GM12878 (cell line): ENCODE measurements at regions not wholly inside any gene's neighbourhood (a gene's known extent, or its start where the extent isn't known, plus 50 kb on each side); places are given as distances from the start of the nearest gene placed in this dataset.

Experiments used
- ATAC-seq: fragments of 200-7000 bp; cut with Tn5 transposase; 3 replicates; pipeline ENCODE4 v1.9.1; 2020; ENCODE audit warnings: mild to moderate bottlenecking, moderate library complexity
- BruUV-seq: library from RNA; stranded (reverse); fragments of 400-500 nt; replicated peaks from 2 replicates; lab custom pipeline; 2021; lab: Mats Ljungman, UMichigan
- CTCF ChIA-PET: fragments of 300-600 bp; sonication (Branson Sonifier 250); formaldehyde crosslinking; extraction: SDS; loops from one replicate; lab custom pipeline; 2021; ENCODE audit warnings: inconsistent platforms; lab: Yijun Ruan, JAX
- POLR2A ChIA-PET: fragments of 350-600 bp; formaldehyde crosslinking; extraction: SDS; loops from one replicate; lab custom pipeline; 2021; ENCODE audit warnings: inconsistent platforms; lab: Charles Lee
- RAD21 ChIA-PET: fragments of 300-600 bp; sonication (Branson Sonifier 250); formaldehyde crosslinking; loops from one replicate; lab custom pipeline; 2023; ENCODE audit warnings: antibody characterized with exemption; ENCODE audit not compliant: unreplicated experiment; lab: Charles Lee
- SMC1A ChIA-PET: fragments of 300-600 bp; sonication (Branson Sonifier 250); formaldehyde crosslinking; loops from one replicate; lab custom pipeline; 2023; ENCODE audit not compliant: unreplicated experiment, uncharacterized antibody; lab: Charles Lee
- DNase-seq: peaks from one replicate; pipeline ENCODE4 v3.0.0-alpha.2; 2011; ENCODE audit warnings: low read depth, low spot score
- FAIRE-seq: peaks from 3 replicates; lab custom pipeline; 2011; peaks lifted over from hg19 to GRCh38; lab: Jason Lieb, UNC
- H2AFZ ChIP-seq: 2 replicates; pipeline ENCODE4 v1.6.0; 2011; ENCODE audit warnings: low read depth, low read length, control low read depth; ENCODE audit not compliant: control insufficient read depth
- H3K27ac ChIP-seq: 2 replicates; pipeline ENCODE4 v1.5.1; 2011; ENCODE audit warnings: control low read depth; ENCODE audit not compliant: control insufficient read depth, insufficient read depth
- H3K27me3 ChIP-seq, 2 experiments: replicated peaks in 1 of 2; 2 replicates each; pipeline versions ENCODE4 v1.6.0 to v1.6.1; 2011; ENCODE audit warnings: low read length in 1 of 2; ENCODE audit not compliant: control insufficient read depth in 2 of 2, insufficient read depth in 2 of 2
- H3K36me3 ChIP-seq, 2 experiments: 2 replicates each; pipeline ENCODE4 v1.5.1; 2011; ENCODE audit warnings: low read length in 1 of 2; ENCODE audit not compliant: control insufficient read depth in 2 of 2, insufficient read depth in 2 of 2
- H3K4me1 ChIP-seq: 2 replicates; pipeline ENCODE4 v1.6.1; 2011; ENCODE audit warnings: mild to moderate bottlenecking, low read length, moderate library complexity, mixed read lengths; ENCODE audit not compliant: control insufficient read depth, insufficient read depth
- H3K4me2 ChIP-seq: 2 replicates; pipeline ENCODE4 v1.6.0; 2011; ENCODE audit warnings: control low read depth; ENCODE audit not compliant: control insufficient read depth, insufficient read depth
- H3K4me3 ChIP-seq: fragments of 200-600 bp; sonication (generic); 2 replicates; pipeline ENCODE4 v1.5.1; 2016
- H3K79me2 ChIP-seq: 2 replicates; pipeline ENCODE4 v1.6.0; 2011; ENCODE audit warnings: low read length; ENCODE audit not compliant: control insufficient read depth, insufficient read depth
- H3K9ac ChIP-seq: 2 replicates; pipeline ENCODE4 v1.8.0; 2011; ENCODE audit warnings: low read length, control low read depth, mixed read lengths; ENCODE audit not compliant: control insufficient read depth, insufficient read depth
- H3K9me3 ChIP-seq: replicated peaks from 3 replicates; pipeline ENCODE4 v1.5.1; 2011; ENCODE audit warnings: mild to moderate bottlenecking, low read length; ENCODE audit not compliant: control insufficient read depth, insufficient read depth
- H4K20me1 ChIP-seq: 2 replicates; pipeline ENCODE4 v1.6.0; 2011; ENCODE audit not compliant: control insufficient read depth, insufficient read depth
- BMI1 ChIP-seq: fragments of 450-650 bp; IDR thresholded peaks from 2 replicates; pipeline ENCODE4 v1.6.1; 2016; ENCODE audit warnings: mild to moderate bottlenecking, moderate library complexity, borderline replicate concordance
- KLF5 ChIP-seq: fragments of 450-650 bp; IDR thresholded peaks from 2 replicates; pipeline ENCODE4 v1.6.1; 2014; ENCODE audit warnings: mild to moderate bottlenecking; ENCODE audit not compliant: partially characterized antibody
- MYB ChIP-seq: fragments of 150-350 bp; IDR thresholded peaks from 2 replicates; pipeline ENCODE4 v1.6.1; 2014; ENCODE audit warnings: mild to moderate bottlenecking, low read depth, low read length, borderline replicate concordance
- POLR2AphosphoS5 ChIP-seq: IDR thresholded peaks from 2 replicates; pipeline ENCODE4 v1.6.1; 2011; ENCODE audit warnings: mild to moderate bottlenecking, low read length, inconsistent platforms
- RBBP5 ChIP-seq: fragments of 200-600 bp; sonication (generic); conservative IDR thresholded peaks from 2 replicates; pipeline ENCODE4 v1.6.1; 2016
- REST ChIP-seq: IDR thresholded peaks from 2 replicates; pipeline ENCODE4 v1.6.1; 2012; ENCODE audit warnings: mild to moderate bottlenecking, low read depth, low read length
- RFX5 ChIP-seq: IDR thresholded peaks from 2 replicates; pipeline ENCODE4 v1.6.1; 2011; ENCODE audit warnings: low read depth, low read length, improper control_type of control experiment
- USF2 ChIP-seq: IDR thresholded peaks from 2 replicates; pipeline ENCODE4 v1.6.1; 2011; ENCODE audit warnings: low read depth, low read length, improper control_type of control experiment, borderline replicate concordance
- ZBTB40 ChIP-seq: fragments of 450-650 bp; IDR thresholded peaks from 2 replicates; pipeline ENCODE4 v1.6.1; 2016; ENCODE audit warnings: mild to moderate bottlenecking, moderate library complexity, borderline replicate concordance
- ZNF592 ChIP-seq: fragments of 450-650 bp; IDR thresholded peaks from 2 replicates; pipeline ENCODE4 v1.6.1; 2017; ENCODE audit warnings: mild to moderate bottlenecking, moderate library complexity
- WGBS: methylation state at CpG from one replicate; pipeline ENCODE4 v1.1.6; 2016; ENCODE audit warnings: low lambda C conversion rate; ENCODE audit not compliant: insufficient replicate concordance, insufficient coverage; ENCODE audit errors: missing lambda C conversion rate; 5-methylcytosine and 5-hydroxymethylcytosine counted together
- in situ Hi-C: fragments of 300-500 bp; cut with MboI; formaldehyde crosslinking; loops from 9 replicates; pipeline ENCODE4 v1.14.3; 2018; ENCODE audit warnings: mixed read lengths
- intact Hi-C: fragments of 100-400 bp; cut with micrococcal nuclease; formaldehyde crosslinking; loops from one replicate; pipeline ENCODE4 v1.14.2; 2022; ENCODE audit not compliant: unreplicated experiment

- TF ChIP-seq ZNF592: no peak
Observed at GRCh38 chr15:81747482-81747881, 298.3 kb downstream of the MEX3B start (continued).

- H3K79me2 ChIP-seq: no peaks in the 10 kb centered on the region
- intact Hi-C loops: no loop called here
- ATAC-seq (no peak), FAIRE-seq (no peak), DNase-seq (no peak)
- no peak overlapping the region for H3K27ac ChIP-seq
- 43% methylated on average over 3 of the region's 3 CpGs for WGBS
- H3K36me3 ChIP-seq: no peaks in the 10 kb centered on the region
- no peaks in the 10 kb centered on the region for H3K27me3 ChIP-seq
- ChIA-PET POLR2A (no interaction called here), RAD21 (no interaction called here), SMC1A (no interaction called here), CTCF (no interaction called here)
- no peak overlapping the region for H3K4me3 ChIP-seq
- H4K20me1 ChIP-seq: no peaks in the 10 kb centered on the region
- in situ Hi-C loops: no loop called here
- H3K9ac ChIP-seq: no peak overlapping the region
- H3K4me1 ChIP-seq: no peaks in the 10 kb centered on the region
- BruUV-seq: no TSS peak
- H3K4me2 ChIP-seq: no peak overlapping the region
- no peaks in the 10 kb centered on the region for H3K9me3 ChIP-seq
- no peak overlapping the region for H2AFZ ChIP-seq
- TF ChIP-seq ZBTB40 (no peak), MYB (no peak), BMI1 (no peak), REST (no peak), RBBP5 (no peak), KLF5 (no peak), RFX5 (no peak), USF2 (no peak), POLR2AphosphoS5 (no peak)
Observed at GRCh38 chr15:81747026-81747425, 298.8 kb downstream of the MEX3B start.
